Stimulated activated CD8-positive, alpha-beta memory T cell treated with anti-CD3 and anti-CD28 coated beads, Interleukin-12 subunit alpha, Interleukin-12 subunit beta, amount 100 ng/mL, for 1 hour (primary cell): ENCODE measurements at regions not wholly inside any gene's neighbourhood (a gene's known extent, or its start where the extent isn't known, plus 50 kb on each side); places are given as distances from the start of the nearest gene placed in this dataset.
"Not testable (repeated sequence)": the region's sequence is repeated elsewhere in the genome, so short reads cannot be mapped to it uniquely, and the experiment has no call there.

Experiments used
- DNase-seq: peaks from one replicate; pipeline ENCODE4 v3.0.0-alpha.2; 2020; ENCODE audit warnings: low read depth

DNA sequence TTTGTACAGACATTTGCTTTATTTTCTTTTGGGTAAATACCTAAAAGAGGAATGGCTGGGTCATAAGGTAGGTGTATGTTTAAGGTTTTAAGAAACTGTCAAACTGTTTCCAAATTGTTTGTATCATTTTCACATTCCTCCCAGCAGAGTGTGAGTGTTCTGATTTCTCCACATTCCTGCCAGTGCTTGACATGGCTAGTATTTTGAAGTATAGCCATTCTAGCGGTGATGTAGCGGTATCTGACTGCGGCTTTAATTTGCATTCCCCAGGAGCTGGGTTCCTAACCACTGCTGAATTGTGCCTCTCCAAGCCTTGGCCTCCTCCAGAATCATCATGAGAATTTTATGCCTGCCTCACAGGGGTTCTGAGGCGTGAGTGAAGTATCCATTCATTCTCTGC lies 61.8 kb upstream of the ARL4C start:
- DNase-seq = no peak

DNA sequence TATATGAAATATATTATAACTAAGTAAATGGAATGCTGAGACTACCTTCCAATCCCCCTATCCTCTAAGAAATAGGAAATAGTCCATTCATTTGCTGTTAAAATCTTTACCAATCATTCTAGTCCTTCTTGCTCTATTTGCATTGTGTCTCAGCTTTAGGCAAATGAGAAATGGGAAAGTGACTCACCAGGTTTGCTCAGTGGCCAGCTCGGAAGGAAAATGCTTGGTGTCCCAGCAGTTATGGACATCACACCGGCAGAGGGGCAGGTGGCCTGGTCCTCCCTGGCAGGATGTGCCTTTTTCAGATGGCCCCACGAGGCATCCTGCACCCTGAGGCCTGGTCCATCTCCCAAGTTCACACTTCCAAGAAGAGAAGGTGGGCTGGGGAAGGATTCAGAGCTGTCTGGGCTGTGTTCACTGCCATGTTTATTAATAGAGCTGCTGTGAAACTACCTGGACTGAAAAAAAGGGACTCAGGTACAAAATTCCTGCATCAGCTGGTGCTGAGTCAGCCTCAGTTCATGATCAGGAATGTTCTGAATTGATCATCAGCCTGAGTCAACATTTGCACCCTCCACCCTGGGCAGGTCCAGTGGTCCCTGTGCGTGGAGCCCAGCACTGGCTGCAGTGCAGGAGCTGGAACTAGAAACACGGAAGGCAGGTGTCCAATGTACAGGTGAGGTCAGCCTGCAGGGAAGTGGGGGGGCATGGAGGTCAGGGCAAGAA lies 60.1 kb upstream of the ARL4C start:
- no peak for DNase-seq

- no peak for DNase-seq
Measured at GRCh38 chr2:234555616-234556249, 58.9 kb upstream of the ARL4C start.

- no peak for DNase-seq
Measured at GRCh38 chr2:234555161-234555560, 58.3 kb upstream of the ARL4C start.

DNA sequence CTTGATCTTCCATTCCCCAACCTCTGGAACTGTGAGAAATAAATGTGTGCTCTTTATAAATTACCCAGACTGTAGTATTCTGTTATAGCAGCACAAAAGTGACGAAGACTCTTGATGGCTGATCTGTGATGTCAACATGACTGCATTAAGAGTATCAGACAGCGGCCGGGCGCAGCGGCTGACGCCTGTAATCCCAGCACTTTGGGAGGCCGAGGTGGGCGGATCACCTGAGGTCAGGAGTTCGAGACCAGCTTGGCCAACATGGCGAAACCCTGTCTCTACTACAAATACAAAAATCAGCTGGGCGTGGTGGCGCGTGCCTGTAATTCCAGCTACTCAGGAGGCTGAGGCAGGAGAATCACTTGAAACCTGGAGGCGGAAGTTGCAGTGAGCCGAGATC lies 56.3 kb upstream of the ARL4C start:
- DNase-seq = not testable (repeated sequence)

DNA sequence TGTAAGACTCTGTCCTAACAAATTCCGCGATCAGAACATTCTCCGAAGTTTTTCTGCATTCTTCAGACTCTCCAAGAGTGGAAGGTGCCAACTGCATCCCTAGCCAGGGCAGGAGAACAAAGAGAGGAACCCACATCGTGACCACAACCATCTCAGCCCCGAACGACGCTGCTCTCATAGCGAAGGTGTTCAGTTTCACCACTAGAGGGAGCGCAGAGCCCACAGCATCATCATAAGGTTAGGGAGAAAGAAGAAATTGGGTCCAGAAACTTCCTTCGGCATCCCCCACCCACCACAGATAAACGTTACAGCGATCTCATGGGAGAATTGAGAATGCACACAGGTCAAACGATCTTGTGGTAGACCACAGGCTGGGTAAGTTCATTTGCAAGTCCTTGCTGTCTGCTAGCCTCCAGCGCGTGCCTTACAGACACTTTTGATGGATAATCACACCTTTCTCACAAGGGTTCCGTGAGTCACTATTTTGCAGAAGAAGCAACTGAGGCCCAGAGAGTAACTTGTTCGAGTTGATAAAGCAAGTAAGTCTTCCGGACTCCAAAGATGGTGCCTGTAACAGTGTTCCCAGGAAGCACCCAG lies 53.7 kb upstream of the ARL4C start:
- DNase-seq = peak; percentile 25

GRCh38 chr2:234550056-234550455 lies 53.2 kb upstream of the ARL4C start:
- DNase-seq = no peak

DNA sequence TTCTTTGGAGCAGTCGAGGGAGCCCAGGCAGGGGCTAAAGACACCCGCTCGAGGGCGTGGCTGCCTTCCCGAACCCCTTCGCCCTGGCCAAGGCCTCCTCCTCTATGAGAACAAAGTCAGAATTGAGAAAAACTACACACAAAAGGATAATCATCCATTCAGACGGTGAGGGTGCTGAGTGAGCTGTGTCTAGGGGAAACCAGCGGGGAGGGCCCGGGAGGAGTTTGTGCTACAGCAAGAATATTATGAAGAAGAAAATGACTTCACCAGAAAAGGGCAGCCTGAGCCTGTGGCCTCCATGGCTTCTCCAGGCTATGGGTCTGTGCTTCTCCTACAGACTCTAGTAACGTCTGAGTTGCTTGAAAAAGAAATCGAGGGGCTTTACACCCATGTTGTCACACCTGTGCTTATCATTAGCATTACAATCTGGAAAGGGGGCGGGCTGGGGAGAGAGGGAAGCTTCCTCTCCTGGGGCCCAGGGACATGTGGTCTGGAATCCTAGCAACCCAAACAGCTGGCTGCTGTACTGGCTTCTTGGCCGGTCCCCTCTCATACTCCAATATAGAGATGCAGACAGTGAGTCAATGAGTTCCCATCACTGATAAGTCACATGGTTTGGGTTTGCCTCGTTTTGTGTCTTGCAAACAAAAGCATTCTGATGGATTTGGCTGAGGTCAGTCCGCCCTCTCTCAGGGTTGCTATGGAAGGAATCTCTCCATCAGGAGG lies 52.0 kb upstream of the ARL4C start:
- no peak for DNase-seq

GRCh38 chr2:234546770-234547169 lies 49.9 kb upstream of the ARL4C start:
- DNase-seq = no peak
